Ramos (cell line): ENCODE measurements at regions not wholly inside any gene's neighbourhood (a gene's known extent, or its start where the extent isn't known, plus 50 kb on each side); places are given as distances from the start of the nearest gene placed in this dataset.
"Not testable (repeated sequence)": the region's sequence is repeated elsewhere in the genome, so short reads cannot be mapped to it uniquely, and the experiment has no call there.

Source experiments
- in situ Hi-C: fragments of 300-500 bp; cut with MboI; formaldehyde crosslinking; loops from one replicate; pipeline ENCODE4 v1.14.3; 2022; ENCODE audit warnings: low sequenced_read_pairs; ENCODE audit not compliant: unreplicated experiment

GRCh38 chr2:16940214-16940613, 274.6 kb upstream of the CYRIA start:
- in situ Hi-C loops, result no loop called here

DNA sequence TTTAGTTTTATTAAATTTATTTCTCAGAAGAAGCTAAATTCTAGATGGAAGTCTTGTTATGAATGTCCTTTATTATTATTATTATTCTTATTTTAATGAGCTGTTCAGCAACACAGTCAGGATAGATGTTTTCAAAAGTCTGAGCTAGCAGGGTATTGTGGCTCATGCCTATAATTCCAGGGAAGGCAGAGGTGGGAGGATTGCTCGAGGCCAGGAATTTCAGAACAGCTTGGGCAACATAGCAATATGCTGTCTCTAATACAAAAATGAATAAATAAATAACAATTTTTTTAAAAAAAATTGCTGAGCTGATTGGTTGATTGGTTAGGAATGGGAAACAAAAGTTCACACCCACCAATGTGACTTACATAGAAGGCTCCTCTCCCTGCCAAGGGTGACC, 274.1 kb upstream of the CYRIA start:
- in situ Hi-C loops, result no loop called here

DNA sequence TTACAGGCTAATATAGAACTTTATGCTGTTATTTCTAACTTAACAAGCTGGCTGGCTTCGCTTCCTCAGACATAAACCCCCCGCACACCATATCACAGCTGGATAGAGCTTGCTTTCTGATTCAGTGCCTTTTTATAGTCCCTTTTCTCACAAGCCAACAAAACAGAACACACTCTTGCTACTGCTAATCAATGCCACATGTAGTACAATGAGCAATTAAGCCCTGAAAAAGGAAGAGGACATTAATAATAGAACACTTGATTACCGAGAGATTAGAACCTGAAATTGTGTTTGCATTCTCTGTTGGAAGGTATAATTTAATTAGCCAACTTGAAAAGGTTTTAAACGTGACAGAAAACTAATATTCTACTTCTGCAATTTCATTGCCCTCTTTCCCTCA, 267.7 kb upstream of the CYRIA start:
- in situ Hi-C loops, result no loop called here

DNA sequence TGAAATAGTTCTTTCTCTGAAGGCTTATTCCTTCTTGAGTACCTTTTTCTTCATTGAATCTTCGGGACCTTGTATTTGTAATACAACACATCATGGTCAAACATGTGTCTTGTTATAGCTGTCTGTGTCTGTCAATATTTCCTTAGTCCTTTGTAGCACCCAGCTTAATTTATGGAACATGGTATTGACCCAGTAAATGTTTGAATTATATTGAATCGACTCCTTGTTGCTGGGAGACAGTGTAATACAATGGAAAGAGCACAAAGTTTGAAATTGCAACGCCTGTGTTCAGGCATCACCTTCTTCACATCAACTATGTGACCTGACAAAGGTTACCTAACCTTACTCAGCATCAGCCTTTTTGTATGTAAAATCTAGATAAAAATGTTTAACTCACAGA, 267.2 kb upstream of the CYRIA start:
- in situ Hi-C loops, result no loop called here

- in situ Hi-C loops, result no loop called here
Measured at GRCh38 chr2:16931441-16931840, 265.8 kb upstream of the CYRIA start.

DNA sequence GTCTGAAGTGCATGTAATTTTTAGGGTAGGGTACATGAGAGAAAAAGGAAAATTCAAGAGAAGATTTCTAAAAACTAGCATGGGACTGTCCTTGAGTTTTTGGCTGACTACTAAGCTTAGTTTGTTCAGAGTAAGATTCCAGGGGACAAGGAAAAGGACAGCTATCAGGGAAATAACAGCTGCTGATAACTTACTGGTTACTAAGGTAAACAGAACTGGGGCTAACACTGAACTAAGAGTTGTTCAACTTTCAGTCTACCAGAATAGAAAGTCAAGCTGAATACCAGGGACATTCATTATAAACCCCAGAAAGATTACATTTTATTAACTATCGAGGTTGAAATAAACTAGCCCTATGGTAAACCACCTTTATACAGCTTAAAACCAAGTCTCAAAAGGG, 261.8 kb upstream of the CYRIA start:
- in situ Hi-C loops, result no loop called here

DNA sequence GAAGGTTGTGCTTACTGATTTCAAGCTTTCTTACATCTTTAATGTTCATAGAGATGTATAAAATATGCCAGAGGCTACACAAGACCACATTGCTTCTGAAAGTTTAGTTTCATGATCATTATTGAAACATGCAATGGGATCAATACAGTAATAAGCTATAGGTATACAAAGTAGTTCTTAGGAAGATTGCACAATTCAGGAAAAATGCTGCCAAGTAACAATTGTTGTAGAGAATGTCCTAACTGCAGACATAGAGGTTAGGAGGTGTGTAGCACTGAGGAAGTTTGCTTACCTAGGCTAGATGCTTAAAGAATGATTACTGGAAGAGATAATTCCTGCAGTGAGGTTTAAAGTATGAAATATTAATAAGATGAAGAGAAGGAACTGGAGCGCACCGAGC, 259.5 kb upstream of the CYRIA start:
- in situ Hi-C loops, result no loop called here

DNA sequence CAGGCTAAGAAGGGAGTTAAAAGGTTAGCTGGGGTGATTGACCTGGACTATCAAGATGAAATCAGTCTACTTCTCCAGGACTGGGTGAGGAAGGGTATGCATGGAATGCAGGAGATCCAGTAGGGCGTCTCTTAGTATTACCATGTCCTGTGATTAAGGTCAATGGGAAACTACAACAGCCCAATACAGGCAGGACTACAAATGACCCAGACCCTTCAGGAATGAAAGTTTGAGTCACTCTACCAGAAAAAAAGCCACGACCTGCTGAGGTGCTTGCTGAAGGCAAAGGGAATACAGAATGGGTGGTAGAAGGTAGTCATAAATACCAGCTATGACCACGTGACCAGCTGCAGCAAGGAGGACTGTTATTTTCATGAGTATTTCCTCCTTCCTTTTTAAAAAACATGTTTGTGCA, 249.7 kb upstream of the CYRIA start:
- in situ Hi-C loops, result not testable (repeated sequence)

GRCh38 chr2:16911746-16912145, 246.1 kb upstream of the CYRIA start:
- in situ Hi-C loops, result no loop called here

- in situ Hi-C loops, result no loop called here
Measured at GRCh38 chr2:16908656-16909055, 243.0 kb upstream of the CYRIA start.

GRCh38 chr2:16907645-16908282, 242.1 kb upstream of the CYRIA start:
- in situ Hi-C loops, result no loop called here

- in situ Hi-C loops, result not testable (repeated sequence)
Measured at GRCh38 chr2:16905325-16905724, 239.7 kb upstream of the CYRIA start.

DNA sequence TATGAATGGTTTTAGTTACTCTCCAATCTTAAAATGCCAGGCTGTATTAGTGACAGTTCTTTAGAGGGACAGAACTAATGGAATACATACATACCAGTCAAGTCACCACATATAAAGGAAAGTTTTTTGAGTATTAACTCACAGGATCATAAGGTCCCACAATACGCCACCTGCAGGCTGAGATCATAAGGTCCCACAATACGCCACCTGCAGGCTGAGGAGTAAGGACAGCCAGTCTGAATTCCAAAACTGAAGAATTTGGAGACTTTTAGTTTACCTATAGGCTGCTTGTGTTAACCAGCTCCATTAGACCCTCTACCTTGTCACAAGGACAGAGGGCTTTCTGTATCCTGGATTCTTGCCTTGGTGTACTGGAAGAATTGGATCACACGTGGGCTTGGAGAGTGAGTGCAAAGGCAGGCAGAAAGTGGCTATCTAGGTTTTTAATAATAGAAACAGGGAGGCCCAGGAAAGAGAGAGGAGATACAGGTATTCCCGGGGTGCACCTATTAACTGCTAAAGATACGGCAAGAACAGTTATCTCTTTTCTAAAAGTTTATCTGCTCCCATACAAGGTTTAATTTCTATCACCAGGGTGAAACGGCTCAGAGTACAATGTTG, 234.9 kb upstream of the CYRIA start:
- in situ Hi-C loops, result no loop called here

- in situ Hi-C loops, result no loop called here
Measured at GRCh38 chr2:16899958-16900357, 234.3 kb upstream of the CYRIA start.

DNA sequence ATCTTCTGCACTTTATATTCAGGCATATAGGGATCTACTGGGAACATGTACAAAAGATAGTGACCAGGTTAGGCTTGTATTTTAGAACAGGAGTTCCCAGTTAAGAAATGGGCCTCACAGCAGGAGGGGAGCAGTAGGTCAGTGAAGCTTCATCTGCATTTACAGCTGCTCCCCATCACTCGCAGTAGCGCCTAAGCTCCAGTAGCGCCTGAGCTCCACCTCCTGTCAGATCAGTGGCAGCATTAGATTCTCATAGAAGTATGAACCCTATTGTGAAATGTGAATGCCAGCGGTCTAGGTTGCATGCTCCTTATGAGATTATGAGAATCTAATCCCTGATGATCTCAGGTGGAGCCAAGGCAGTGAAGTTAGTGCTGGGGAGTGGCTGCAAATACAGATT, 224.4 kb upstream of the CYRIA start:
- in situ Hi-C loops, result no loop called here

DNA sequence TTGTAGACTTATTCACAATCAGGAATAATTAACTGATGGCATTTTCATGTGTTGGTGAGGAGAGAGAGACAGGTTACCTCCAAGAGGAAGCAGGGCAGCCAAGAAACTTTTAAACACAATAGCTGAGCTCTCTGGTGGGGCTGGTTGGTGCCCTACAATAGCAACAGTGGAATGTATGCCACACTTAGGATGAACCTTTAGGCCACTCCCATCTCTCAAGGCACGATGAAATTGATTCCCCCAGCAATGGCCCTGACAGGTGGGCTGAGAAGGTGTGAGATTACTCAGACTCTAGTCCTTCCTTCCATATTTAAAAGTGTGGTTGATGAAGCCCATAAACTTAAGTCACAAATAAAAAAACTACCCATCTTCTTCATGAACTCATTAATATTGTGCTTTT, 219.4 kb upstream of the CYRIA start:
- in situ Hi-C loops, result no loop called here

- in situ Hi-C loops, result no loop called here
Measured at GRCh38 chr2:16882706-16883105, 217.1 kb upstream of the CYRIA start.

DNA sequence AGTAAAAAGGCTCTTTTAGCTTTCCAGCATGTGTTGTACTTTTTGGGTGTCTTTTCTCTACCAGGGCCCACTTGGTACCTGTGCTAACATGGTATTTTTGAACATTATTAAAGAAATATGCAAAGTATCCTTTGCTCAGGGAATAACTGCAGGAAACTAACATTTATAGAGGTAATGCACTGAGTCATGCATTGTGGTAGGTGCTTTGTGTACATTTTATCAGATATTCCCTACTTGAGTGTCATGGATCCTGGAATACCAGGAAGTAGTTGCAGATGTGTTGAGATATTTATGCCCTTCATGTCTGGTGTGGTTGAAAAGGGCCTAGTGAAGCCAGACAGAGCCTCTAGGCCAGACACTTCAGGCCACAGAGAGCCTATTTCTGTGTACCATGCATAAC, 215.5 kb upstream of the CYRIA start:
- in situ Hi-C loops, result no loop called here

DNA sequence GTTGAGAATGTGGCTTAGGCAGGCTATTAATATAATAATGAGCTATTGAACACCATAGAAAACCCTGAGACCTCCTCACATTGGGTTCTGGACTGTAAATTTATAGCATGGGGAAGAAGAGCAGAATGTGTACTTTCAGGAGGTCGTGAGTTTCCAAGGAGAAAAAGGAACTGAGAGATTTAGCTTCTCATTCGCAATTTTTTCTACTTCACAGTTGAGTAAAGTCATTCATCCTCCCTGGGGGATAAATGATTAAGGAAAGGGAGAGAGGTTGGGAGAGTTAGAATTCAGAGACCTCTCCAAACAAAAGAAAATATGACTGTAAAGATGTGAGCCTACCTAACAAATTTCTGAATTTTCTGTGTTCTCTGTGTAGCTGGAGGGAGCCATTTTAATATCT, 205.8 kb upstream of the CYRIA start:
- in situ Hi-C loops, result no loop called here

DNA sequence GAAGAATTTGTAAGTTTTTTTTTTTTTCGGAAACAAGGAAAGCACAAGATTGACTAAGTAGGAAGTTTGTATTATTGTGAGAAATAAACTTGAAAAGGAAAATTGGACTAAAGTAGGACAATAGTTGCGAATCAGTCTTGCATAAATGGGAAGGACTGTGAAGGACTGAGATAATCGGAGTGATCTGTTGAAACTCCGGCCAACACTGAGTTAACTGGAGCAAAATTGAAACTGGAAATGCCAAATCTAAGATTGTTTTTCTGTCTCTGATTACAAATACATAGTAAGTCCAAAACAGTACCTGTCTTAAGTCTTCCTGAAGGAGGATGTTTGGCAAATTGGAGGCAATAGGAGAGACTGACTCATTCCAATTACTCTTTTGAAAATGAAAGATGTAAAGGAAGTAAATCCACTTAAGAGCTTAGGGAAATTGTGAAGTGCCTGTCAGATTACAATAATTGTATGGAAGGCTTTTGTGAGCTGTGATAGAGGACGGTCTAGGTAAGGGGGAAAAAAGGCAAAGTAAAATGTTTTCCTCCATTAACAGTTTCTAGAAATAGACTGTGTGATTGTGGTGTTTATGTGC, 204.9 kb upstream of the CYRIA start:
- in situ Hi-C loops, result no loop called here

- in situ Hi-C loops, result no loop called here
Measured at GRCh38 chr2:16869711-16870110, 204.1 kb upstream of the CYRIA start.

DNA sequence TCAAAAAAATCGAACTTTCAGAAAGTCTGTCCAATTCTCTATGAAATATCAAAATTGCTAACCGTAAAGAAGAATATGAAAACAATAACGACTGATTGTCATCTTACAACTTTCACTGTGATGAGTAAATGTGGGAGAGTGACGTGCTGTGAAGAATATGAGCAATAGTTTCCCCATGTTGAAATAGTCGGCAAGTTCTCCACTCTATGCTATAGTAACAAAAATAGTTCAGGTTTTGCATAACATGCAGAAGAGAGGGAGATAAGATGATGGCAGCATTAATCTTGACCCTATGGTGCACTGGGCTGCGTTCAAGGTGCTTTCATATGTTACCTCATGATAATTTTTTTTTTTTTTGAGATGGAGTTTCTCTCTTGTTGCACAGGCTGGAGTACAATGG, 196.8 kb upstream of the CYRIA start:
- in situ Hi-C loops, result no loop called here
